ENCODE measurements at regions not wholly inside any gene's neighbourhood (a gene's known extent, or its start where the extent isn't known, plus 50 kb on each side); places are given as distances from the start of the nearest gene placed in this dataset.

DNA sequence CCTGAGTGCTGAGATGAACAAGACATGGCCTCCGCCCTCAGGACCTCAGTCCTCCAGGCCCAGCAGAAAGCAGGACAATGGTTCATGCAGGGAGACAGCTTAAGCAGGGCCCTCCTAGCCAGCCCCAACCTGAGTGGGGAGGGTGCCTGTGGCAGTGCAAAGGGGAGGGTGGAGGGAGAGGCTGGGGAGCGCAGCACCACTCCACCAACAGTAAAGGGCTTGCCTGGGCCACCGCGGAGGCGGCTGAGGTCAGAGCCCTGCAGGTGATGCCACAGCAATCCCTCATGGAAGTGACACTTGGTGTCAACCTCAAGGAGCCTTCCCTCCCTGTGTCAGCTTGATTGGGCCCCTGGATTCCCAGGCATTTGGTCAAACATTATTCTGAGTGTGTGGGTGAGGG lies 89.0 kb upstream of the TCERG1L start:
- no peak for TF ChIP-seq POLR2A (IDR thresholded peaks at IDR 0.05)
- TF ChIP-seq, protein P1, sequence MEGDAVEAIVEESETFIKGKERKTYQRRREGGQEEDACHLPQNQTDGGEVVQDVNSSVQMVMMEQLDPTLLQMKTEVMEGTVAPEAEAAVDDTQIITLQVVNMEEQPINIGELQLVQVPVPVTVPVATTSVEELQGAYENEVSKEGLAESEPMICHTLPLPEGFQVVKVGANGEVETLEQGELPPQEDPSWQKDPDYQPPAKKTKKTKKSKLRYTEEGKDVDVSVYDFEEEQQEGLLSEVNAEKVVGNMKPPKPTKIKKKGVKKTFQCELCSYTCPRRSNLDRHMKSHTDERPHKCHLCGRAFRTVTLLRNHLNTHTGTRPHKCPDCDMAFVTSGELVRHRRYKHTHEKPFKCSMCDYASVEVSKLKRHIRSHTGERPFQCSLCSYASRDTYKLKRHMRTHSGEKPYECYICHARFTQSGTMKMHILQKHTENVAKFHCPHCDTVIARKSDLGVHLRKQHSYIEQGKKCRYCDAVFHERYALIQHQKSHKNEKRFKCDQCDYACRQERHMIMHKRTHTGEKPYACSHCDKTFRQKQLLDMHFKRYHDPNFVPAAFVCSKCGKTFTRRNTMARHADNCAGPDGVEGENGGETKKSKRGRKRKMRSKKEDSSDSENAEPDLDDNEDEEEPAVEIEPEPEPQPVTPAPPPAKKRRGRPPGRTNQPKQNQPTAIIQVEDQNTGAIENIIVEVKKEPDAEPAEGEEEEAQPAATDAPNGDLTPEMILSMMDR (IDR thresholded peaks at IDR 0.05): no peak
